DMS53 (cell line): ENCODE measurements at regions not wholly inside any gene's neighbourhood (a gene's known extent, or its start where the extent isn't known, plus 50 kb on each side); places are given as distances from the start of the nearest gene placed in this dataset.
"Not testable (repeated sequence)": the region's sequence is repeated elsewhere in the genome, so short reads cannot be mapped to it uniquely, and the experiment has no call there.

ENCODE experiments used
- DNase-seq: peaks from one replicate; lab custom pipeline; 2025; lab: John Stamatoyannopoulos, UW

DNA sequence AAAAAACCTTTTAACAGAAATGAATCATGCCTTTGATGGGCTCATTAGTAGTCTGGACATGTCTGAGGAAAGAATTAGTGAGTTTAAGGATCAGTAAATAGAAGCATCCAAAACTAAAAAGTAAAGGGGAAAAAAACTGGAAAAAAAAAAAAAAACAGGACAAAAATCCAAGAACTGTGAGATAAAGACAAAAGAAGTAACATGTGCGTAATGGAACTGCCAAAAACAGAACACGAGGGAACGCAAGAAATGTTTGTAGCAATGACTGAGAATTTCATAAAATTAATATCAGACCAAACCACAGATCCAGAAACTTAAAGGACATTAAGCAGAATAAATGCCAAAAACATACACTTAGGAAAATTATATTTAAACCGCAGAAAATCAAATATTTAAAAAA is 77.4 kb downstream of the MS4A13 start:
- DNase-seq: no peak

DNA sequence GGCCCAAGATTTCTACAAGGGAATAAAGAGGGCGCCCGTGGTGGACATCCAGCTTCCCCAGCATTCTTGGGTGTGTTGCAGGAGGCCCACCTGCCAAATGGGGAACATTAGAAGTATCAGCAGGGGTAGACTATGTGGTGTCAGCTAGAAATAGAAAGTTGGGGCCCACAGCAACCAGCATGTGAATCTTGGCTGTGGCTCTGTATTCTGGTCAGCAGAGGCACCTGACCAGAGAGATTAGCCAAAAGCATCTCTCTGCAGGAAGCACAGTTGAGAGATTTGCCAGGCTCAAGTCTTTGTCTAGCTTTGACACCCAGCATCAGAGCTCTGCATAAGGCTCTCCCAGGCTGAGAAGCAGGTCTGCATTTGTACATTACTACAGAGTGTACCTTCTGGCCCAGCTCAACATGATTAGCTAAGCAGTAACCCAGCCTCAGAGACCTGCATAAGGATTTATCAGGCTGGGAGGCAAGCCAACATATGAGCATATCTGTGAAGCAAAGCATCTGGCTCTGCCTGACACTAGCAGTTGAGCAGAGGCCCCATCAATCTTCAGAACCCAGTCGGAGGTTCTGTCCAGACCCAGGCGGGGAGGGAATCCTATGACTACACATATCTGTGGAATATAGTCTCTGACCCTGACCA is 79.9 kb downstream of the MS4A13 start:
- DNase-seq: no peak

DNA sequence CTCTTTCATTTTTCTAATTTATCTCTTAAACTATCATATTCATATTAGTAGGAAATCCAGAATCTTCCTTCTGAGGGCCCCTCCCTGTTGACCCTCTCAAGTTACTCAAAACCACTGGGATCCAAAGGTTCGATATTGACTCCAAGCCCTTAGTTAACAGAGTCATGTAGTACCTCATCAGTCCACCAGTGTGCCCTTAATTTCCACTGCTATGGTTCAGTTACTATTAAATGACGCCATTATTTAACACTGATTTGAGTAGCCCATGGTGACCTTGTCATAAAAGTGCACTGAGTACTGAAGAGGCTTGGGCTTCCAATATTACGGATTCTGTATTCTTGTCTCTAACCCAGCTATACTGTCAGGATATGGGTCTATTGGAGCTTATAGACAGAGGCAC is 91.9 kb upstream of the MS4A8 start:
- DNase-seq: no peak

DNA sequence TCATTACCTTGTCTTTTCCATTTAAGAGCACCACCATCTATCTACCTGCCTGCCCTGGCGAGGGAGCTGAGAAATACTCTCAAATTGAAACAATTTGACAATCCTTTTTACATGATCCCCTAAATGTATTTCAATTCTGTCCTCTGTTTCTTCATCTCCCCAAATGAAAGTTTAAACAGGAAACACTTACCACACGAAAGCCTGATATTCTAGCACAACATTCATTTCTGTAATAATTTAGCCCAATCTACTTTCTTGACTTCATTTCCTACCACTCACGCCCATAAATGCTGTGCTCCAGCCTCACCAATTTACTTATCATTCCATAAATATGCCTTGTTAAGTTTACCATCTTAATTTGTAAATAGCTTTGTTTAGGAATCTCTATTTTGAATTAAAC is 89.8 kb upstream of the MS4A8 start:
- DNase-seq: no peak

DNA sequence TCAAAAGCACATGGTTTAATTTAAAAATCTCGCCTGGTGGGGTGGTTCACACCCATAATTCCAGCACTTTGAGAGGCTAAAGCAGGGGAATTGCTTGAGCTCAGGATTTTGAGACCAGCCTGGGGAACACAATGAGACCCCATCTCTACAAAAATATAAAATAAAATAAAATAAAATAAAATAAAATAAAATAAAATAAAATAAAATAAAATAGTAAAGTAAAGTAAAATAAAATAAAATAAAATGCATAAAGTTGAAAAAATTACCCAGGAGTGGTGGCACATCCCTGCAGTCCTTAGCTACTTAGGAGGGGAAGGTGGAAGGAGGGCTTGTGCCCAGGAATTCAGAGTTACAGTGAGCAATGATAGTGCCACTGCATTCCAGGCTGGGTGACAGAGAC is 88.7 kb upstream of the MS4A8 start:
- DNase-seq: no peak

DNA sequence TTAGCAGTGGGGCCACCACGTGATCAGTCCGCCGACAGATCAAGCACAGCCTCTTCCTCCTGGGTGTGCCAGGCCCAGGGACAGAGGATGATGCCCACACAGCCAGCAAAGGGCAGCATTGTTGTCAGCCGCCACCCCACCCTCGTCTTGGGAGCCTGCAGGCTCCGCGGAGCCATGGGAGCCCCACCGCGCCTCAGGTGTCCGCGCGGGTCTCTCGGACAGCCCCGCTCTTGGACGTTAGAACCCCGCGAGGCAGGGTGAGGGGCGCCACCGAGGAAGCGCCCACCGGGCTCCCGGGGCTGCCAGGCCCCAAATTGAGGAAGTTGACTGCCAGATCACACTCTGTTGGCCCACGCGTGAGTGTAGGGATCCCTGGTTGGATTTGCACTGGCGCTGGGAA is 83.9 kb upstream of the MS4A8 start:
- no peak for DNase-seq

DNA sequence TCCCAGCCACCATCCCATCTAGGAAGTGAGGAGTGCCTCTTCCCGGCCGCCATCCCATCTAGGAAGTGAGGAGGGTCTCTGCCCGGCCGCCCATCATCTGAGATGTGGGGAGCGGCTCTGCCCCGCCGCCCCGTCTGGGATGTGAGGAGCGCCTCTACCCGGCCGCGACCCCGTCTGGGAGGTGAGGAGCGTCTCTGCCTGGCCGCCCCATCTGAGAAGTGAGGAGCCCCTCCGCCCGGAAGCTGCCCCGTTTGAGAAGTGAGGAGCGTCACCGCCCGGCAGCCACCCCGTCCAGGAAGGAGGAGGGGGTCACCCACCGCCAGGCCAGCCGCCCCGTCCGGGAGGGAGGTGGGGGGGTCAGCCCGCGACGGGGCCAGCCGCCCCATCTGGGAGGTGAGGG is 77.5 kb upstream of the MS4A8 start:
- not testable (repeated sequence) for DNase-seq

DNA sequence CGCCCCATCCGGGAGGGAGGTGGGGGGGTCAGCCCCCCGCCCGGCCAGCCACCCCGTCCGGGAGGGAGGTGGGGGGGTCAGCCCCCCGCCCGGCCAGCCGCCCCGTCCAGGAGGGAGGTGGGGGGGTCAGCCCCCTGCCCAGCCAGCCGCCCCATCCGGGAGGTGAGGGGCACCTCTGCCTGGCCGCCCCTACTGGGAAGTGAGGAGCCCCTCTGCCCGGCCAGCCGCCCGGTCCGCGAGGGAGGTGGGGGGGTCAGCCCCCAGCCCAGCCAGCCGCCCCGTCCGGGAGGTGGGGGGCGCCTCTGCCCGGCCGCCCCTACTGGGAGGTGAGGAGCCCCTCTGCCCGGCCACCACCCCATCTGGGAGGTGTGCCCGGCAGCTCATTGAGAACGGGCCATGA is 76.6 kb upstream of the MS4A8 start:
- DNase-seq: not testable (repeated sequence)

DNA sequence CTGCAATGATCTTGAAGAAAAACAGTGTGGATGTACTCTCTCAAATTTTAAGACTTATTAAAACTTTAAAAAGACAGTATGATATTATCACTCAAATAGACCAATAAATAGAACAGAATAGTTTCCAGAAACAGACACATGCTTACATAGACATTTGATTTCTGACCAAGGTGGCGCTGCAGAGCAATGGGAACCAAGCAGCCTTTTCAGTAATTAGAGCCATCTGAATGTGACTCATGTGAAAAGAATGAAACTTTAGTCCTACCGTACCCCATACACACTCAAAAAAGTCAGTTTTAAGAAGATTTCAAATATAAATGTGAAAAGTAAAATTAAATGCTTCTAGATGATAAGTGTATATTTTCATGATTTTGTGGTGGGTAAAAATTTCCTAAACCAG is 74.2 kb upstream of the MS4A8 start:
- DNase-seq: peak; percentile 69

DNA sequence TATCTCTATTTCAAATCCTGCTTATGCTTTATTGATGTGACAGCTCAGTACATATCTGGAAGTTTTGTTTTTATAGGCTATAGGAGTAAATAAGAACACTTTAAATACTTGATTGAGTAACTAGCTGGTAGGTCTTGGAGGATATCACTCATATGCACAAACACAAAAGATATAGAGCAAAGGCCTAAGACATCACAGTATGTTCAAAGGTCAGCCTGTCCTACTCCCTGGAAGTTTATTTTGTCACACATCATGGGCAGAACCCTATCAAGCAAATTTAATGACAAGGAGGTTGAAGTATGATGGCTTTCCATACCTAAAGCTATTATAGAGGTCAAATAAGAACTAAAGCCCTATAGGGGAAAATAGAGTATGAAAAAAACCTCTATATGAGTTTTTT is 70.0 kb upstream of the MS4A8 start:
- no peak for DNase-seq

DNA sequence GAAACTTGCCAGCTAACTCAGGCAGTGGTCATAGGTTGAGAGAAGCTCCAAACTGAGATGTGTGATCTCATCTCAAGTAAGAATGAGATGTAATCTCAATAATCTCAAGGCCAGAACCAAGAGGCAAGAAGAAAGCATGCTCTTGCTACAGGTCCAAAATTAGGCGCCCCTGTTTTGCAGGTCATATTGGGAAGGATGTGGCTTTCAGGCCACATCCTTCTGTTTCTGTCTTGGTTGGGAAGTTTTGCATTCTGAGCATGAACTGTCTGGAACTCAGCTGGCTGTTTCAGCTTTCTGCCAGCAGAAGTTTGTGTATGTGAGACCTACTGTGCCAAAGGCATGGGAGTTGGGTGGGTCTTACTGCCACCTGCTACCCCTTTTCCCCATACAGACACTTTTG is 67.5 kb upstream of the MS4A8 start:
- no peak for DNase-seq

DNA sequence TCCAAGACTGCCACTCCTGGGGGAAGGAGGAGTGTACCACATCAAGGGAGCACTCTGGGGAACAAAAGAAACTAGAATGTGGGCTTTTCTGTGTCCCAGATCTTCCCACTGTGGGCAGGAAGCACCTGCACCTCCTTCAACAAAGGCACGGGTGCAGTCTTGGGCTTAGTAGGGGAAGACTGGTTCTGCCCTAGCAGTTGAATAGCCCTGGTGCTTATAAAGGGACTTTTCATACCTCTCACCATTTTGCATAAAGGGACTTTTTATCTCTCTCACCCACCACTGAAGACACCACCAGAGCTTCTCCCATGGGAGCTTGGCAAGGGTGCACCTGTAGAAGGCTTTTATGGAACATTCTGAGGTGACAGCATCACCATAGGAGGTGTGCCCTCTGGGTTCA is 65.8 kb upstream of the MS4A8 start:
- DNase-seq: no peak

DNA sequence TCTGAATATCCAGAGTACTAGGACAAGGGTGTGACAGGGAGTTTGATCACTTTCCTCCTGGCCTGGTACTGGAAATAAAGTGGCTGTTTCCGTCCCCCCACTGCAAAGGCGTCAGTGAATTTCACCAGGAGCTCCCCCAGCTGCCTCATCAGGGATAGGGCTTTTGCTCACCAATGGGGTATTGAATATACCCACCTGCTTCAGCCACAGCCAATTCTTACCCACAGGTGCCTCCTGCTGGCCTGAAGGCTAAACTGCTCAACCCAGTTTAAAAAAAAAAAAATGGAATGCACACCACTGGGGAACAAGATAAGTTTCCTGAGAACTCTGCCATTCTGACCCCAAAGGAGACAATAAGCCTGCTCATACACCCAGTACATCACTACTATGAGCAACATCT is 65.3 kb upstream of the MS4A8 start:
- peak; percentile 45 for DNase-seq

DNA sequence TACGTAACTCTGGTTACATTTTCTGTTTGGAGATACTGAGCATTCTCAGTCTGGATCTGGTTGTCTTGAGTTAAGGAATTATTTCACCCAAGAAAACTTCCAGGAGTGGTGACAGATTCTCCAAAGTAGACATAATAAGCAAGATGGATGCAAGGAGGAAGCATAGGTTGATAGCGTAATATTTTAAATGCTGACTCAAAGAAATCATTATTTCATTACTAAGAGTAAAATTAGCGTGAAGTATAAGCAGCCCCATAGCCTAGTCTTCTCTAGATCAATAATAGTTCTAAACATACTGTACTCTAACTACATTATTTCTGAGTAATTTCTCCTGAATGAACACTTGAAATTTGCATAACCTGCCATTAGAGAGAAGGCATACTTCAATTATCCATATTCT is 57.5 kb upstream of the MS4A8 start:
- DNase-seq: no peak

DNA sequence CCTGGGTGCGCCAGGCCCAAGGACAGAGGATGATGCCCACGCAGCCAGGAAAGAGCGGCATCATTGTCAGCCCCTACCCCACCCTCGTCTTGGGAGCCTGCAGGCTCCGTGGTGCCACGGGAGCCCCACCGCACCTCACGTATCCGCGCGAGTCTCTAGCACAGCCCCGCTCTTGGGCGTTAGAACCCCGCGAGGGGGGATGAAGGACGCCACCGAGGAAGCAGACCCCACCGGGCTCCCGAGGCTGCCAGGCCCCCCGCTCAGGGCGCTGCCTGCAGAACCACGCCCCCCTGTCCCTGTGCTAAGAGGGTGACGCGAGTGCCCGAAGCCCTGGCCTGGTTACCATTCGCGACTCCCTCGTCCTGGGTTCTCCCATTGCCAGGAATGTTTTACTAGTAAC is 52.3 kb upstream of the MS4A8 start:
- peak; percentile 33 for DNase-seq
